OCI-LY3 (cell line): ENCODE measurements at regions not wholly inside any gene's neighbourhood (a gene's known extent, or its start where the extent isn't known, plus 50 kb on each side); places are given as distances from the start of the nearest gene placed in this dataset.

ENCODE experiments used
- H2AFZ ChIP-seq: fragments of 200-600, 300-600 bp; shearing (Covaris generic); 2 replicates; pipeline ENCODE4 v1.6.0; 2014; ENCODE audit warnings: antibody characterized with exemption, low read depth, low read length
- H3K27ac ChIP-seq: fragments of 200-600, 300-600 bp; sonication (generic); 2 replicates; pipeline ENCODE4 v1.5.1; 2014; ENCODE audit warnings: mild to moderate bottlenecking, low read length, moderate library complexity, mixed read lengths
- H3K27me3 ChIP-seq: fragments of 200-600, 300-600 bp; sonication (generic); 2 replicates; pipeline ENCODE4 v1.6.1; 2014; ENCODE audit warnings: low read depth, low read length, mixed read lengths
- H3K36me3 ChIP-seq: fragments of 200-600, 300-600 bp; sonication (generic); replicated peaks from 2 replicates; pipeline ENCODE3; 2014; ENCODE audit warnings: low read depth, low read length, mixed read lengths
- H3K4me1 ChIP-seq: fragments of 300-600, 200-600 bp; sonication (generic); 2 replicates; pipeline ENCODE4 v1.6.1; 2014; ENCODE audit warnings: low read length, mixed read lengths
- H3K4me2 ChIP-seq: fragments of 200-600, 300-600 bp; sonication (generic); 2 replicates; pipeline ENCODE4 v1.6.1; 2014; ENCODE audit warnings: low read length, mixed read lengths
- H3K4me3 ChIP-seq: fragments of 300-600, 200-600 bp; sonication (generic); 2 replicates; pipeline ENCODE4 v1.5.1; 2014; ENCODE audit warnings: antibody characterized with exemption, mild to moderate bottlenecking, low read length, moderate library complexity
- H3K79me2 ChIP-seq: fragments of 300-600, 200-600 bp; shearing (Covaris generic); 2 replicates; pipeline ENCODE4 v1.6.1; 2014; ENCODE audit warnings: mild to moderate bottlenecking, low read length, mixed read lengths
- H3K9ac ChIP-seq: fragments of 300-600, 200-600 bp; shearing (Covaris generic); 2 replicates; pipeline ENCODE4 v1.6.0; 2014; ENCODE audit warnings: mild to moderate bottlenecking, low read length, moderate library complexity
- H3K9me3 ChIP-seq: fragments of 200-600, 300-600 bp; shearing (Covaris generic); 2 replicates; pipeline ENCODE4 v1.6.1; 2014; ENCODE audit warnings: low read length, mixed read lengths; ENCODE audit not compliant: insufficient read depth
- H4K20me1 ChIP-seq: fragments of 200-600, 300-600 bp; sonication (generic); 2 replicates; pipeline ENCODE4 v1.6.1; 2016; ENCODE audit warnings: low read length, mixed read lengths; ENCODE audit not compliant: insufficient read depth
- CTCF ChIP-seq: fragments of 200-600, 300-600 bp; sonication (generic); IDR thresholded peaks from 2 replicates; pipeline ENCODE4 v1.5.1; 2014; ENCODE audit warnings: antibody characterized with exemption, low read length, low read depth
- EZH2phosphoT487 ChIP-seq: fragments of 200-600 bp; shearing (Covaris generic); IDR thresholded peaks from 2 replicates; pipeline ENCODE4 v1.6.1; 2018; ENCODE audit warnings: antibody characterized with exemption, mixed run types, low read depth

- Histone ChIP-seq H3K79me2 (peaks cover 7% of the 10 kb centered on the region), H3K9me3 (no peaks in the 10 kb centered on the region), H3K36me3 (no peaks in the 10 kb centered on the region)
Measured at GRCh38 chr13:74084375-74084935, 49.7 kb downstream of the KLF12 start.

GRCh38 chr13:74082741-74083160 is 51.5 kb downstream of the KLF12 start:
- Histone ChIP-seq H3K36me3 (no peaks in the 10 kb centered on the region), H3K4me1 (no peaks in the 10 kb centered on the region), H3K27me3 (no peaks in the 10 kb centered on the region), H2AFZ (no peak overlapping the region), H3K4me2 (no peak overlapping the region), H3K9ac (no peak overlapping the region), H4K20me1 (peaks cover 12% of the 10 kb centered on the region; the same call in 1 of the 2 replicates), H3K27ac (no peak overlapping the region), H3K9me3 (no peaks in the 10 kb centered on the region), H3K79me2 (peaks cover 2% of the 10 kb centered on the region; the same call in 1 of the 2 replicates), H3K4me3 (no peak overlapping the region)
- TF ChIP-seq CTCF (no peak), EZH2phosphoT487 (no peak)

More at GRCh38 chr13:74084375-74084935, 49.7 kb downstream of the KLF12 start:
- peaks cover 16% of the 10 kb centered on the region; the same call in 1 of the 2 replicates for H4K20me1 ChIP-seq
- H3K27me3 ChIP-seq = no peaks in the 10 kb centered on the region
- no peaks in the 10 kb centered on the region for H3K4me1 ChIP-seq
- no peak for TF ChIP-seq EZH2phosphoT487
- TF ChIP-seq CTCF = no peak
- H3K27ac ChIP-seq = no peak overlapping the region
- no peak overlapping the region for H3K4me2 ChIP-seq
- H3K4me3 ChIP-seq = no peak overlapping the region
- no peak overlapping the region for H2AFZ ChIP-seq
- no peak overlapping the region for H3K9ac ChIP-seq

- Histone ChIP-seq H3K79me2 (no peaks in the 10 kb centered on the region), H3K36me3 (no peaks in the 10 kb centered on the region)
Measured at GRCh38 chr13:74080762-74081161, 53.4 kb downstream of the KLF12 start.

GRCh38 chr13:74077792-74078191 is 56.4 kb downstream of the KLF12 start:
- no peaks in the 10 kb centered on the region for H3K79me2 ChIP-seq
- H3K27me3 ChIP-seq = no peaks in the 10 kb centered on the region
- TF ChIP-seq EZH2phosphoT487 (no peak), CTCF (no peak)
- H3K9ac ChIP-seq = no peak overlapping the region
- no peak overlapping the region for H3K27ac ChIP-seq
- no peaks in the 10 kb centered on the region for H3K9me3 ChIP-seq
- no peaks in the 10 kb centered on the region for H3K36me3 ChIP-seq
- H3K4me3 ChIP-seq = no peak overlapping the region
- H2AFZ ChIP-seq = no peak overlapping the region
- H4K20me1 ChIP-seq = peaks cover 3% of the 10 kb centered on the region; the same call in 1 of the 2 replicates
- no peak overlapping the region for H3K4me2 ChIP-seq
- no peaks in the 10 kb centered on the region for H3K4me1 ChIP-seq

More at GRCh38 chr13:74080762-74081161, 53.4 kb downstream of the KLF12 start:
- H3K27me3 ChIP-seq = no peaks in the 10 kb centered on the region
- no peak overlapping the region for H3K27ac ChIP-seq
- H3K4me1 ChIP-seq = no peaks in the 10 kb centered on the region
- H2AFZ ChIP-seq = no peak overlapping the region
- TF ChIP-seq CTCF (no peak), EZH2phosphoT487 (no peak)
- no peak overlapping the region for H3K9ac ChIP-seq
- H3K4me2 ChIP-seq = no peak overlapping the region
- no peak overlapping the region for H3K4me3 ChIP-seq
- H3K9me3 ChIP-seq = no peaks in the 10 kb centered on the region
- H4K20me1 ChIP-seq = peaks cover 10% of the 10 kb centered on the region; the same call in 1 of the 2 replicates
